Activated CD4-positive, alpha-beta T cell treated with anti-CD3 and anti-CD28 coated beads, Interleukin-2, amount 50 U/mL, for 16 hours (primary cell): ENCODE measurements at regions not wholly inside any gene's neighbourhood (a gene's known extent, or its start where the extent isn't known, plus 50 kb on each side); places are given as distances from the start of the nearest gene placed in this dataset.
A peak's percentile ranks its signal among the peaks of the same experiment; 100 is the strongest.
"Not testable (repeated sequence)": the region's sequence is repeated elsewhere in the genome, so short reads cannot be mapped to it uniquely, and the experiment has no call there.

Experiments
- DNase-seq: peaks from one replicate; pipeline ENCODE4 v3.0.0-alpha.2; 2020

DNA sequence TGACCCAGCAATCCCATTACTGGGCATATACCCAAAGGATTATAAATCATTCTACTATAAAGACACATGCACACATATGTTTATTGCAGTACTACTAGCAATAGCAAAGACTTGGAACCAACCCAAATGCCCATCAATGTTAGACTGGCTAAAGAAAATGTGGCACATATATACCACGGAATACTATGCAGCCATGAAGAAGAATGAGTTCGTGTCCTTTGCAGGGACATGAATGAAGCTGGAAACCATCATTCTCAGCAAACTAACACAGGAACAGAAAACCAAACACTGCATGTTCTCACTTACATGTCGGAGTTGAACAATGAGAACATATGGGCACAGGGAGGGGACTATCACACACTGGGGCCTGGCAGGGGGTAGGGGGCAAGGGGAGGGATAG, 183.0 kb downstream of the HACE1 start:
- DNase-seq = not testable (repeated sequence)

DNA sequence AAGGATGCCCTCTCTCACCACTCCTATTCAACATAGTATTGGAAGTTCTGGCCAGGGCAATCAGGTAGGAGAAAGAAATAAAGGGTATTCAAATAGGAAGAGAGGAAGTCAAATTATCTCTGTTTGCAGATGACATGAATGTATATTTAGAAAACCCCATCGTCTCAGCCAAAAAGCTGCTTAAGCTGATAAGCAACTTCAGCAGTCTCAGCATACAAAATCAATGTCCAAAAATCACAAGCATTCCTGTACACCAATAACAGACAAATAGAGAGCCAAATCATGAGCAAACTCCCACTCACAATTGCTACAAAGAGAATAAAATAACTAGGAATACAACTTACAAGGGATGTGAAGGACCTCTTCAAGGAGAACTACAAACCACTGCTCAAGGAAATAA, 184.6 kb downstream of the HACE1 start:
- not testable (repeated sequence) for DNase-seq

DNA sequence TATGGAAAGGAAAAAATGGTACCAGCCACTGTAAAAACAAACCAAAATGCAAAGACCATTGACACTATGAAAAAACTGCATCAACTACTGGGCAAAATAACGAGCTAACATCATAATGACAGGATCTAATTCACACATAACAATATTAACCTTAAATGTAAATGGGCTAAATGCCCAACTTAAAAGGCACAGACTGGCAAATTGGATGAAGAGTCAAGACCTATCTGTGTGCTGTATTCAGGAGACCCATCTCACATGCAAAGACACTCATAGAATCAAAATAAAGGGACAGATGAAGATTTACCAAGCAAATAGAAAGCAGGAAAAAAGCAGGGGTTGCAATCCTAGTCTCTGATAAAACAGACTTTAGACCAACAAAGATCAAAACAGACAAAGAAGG, 186.6 kb downstream of the HACE1 start:
- DNase-seq = not testable (repeated sequence)

DNA sequence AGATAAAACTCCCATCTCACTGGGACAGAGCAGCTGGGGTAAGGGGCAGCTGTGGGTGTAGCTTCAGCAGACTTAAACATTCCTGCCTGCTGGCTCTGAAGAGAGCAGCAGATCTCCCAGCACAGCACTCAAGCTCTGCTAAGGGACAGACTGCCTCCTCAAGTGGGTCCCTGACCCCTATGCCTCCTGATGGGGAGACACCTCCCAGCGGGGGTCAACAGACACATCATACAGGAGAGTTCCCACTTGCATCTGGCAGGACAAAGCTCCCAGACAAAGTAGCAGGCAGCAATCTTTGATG, 188.2 kb downstream of the HACE1 start:
- not testable (repeated sequence) for DNase-seq

DNA sequence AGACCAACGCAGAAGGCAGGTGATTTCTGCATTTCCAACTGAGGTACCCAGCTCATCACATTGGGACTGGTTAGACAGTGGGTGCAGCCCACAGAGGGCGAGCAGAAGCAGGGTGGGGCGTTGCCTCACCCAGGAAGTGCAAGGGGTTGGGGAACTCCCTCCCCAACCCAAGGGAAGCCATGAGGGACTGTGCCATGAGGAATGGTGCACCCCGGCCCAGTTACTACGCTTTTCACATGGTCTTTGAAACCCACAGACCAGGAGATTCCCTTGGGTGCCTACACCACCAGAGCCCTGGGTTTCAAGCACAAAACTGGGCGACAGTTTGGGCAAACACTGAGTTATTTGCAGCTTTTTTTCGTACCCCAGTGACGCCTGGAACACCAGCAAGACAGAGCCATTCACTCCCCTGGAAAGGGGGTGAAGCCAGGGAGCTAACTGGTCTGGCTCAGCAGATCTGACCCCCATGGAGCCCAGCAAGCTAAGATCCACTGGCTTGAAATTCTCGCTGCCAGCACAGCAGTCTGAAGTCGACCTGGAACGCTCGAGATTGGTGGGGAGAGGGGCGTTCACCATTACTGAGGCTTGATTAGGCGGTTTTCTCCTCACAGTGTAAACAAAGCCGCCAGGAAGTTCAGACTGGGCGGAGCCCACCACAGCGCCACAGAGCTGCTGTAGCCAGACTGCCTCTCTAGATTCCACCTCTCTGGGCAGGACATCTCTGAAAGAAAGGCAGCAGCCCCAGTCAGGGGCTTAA, 188.7 kb downstream of the HACE1 start:
- not testable (repeated sequence) for DNase-seq

DNA sequence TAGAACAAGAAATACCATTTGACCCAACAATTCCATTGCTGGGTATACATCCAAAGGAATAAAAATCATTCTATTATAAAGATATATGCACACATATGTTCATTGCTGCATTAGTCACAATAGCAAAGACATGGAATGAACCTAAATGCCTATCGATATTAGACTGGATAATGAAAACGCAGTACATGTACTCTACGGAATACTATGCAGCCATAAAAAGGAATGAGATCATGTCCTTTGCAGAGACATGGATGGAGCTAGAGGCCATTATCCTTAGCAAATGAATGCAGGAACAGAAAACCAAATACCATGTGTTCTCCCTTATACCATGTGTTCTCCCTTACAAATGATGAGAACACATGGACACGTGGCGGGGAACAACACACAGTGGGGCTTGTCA, 190.2 kb downstream of the HACE1 start:
- DNase-seq = no peak

DNA sequence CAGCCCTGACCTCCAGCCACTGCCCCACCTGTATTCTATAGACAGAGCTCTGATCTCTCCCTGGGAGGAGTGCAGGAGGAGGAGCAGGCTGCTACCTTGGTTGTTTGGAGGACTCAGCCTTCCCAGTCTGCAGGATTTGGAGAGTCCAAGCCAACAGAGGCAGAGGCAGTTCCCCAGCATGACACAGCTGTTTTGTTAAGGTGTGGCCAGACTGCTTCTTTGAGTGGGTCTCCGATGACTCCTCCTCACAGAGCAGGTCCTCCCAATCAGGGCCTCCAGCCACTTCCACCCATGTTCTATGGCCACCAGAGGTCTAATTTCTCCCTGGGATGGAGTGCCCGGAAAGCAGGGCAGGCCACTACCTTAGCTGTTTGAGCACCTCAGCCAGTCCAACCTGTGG, 203.5 kb downstream of the HACE1 start:
- no peak for DNase-seq

DNA sequence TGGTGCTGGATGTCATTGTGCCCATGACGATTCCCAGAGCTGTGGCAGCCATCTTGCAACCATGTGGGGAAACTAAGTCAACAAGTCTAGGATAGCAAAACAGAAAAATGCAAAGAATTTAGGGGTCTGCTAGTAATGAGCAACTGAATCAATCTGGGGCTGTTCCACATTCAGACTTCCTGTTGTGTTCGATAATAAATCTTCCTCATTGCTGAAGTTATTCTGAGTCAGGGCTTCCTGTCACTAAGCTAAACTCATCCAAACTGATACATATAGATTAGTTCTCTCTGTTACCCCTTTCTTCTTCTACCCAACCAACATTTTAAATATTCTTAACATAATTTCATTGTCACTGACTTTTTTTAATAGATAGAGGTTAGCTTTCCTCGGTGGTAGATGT, 205.9 kb downstream of the HACE1 start:
- DNase-seq = peak; percentile 8

DNA sequence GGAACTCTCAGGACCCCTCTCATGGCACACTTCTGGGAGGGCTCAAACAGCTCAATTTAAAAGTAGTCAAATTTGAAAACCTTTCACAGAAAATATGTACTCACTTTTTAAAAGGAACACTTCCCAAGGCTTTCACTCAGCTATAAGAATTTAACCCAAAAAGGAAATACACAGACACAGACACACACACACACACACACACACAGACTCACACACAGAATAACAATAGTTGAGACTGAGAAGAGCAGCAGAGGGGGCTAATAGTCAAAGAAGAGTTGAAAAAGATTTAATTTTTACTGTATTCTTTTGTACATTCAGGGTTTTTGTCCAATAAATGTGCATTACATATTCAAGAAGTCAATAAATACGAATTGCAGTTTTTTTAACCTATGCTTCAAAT, 211.4 kb downstream of the HACE1 start:
- DNase-seq = no peak

DNA sequence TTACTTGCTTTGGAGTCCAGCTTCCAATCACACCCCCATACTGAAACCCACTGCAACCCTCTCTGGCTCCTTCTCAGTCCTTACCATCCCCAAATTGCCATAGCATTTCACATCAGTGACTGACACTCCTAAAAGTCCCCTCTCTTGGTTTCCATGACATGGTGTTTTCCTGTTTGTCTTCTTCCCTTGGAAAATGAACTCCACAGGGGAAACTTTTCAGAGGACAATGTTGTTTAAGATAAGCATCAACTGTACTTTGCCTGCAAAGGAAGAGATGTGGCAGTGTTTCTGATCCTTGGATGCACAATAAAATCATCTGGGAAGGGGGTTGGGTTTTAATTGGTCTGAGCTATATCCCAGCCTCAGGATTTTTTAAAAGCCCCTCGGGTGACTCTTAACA, 214.9 kb downstream of the HACE1 start:
- no peak for DNase-seq

DNA sequence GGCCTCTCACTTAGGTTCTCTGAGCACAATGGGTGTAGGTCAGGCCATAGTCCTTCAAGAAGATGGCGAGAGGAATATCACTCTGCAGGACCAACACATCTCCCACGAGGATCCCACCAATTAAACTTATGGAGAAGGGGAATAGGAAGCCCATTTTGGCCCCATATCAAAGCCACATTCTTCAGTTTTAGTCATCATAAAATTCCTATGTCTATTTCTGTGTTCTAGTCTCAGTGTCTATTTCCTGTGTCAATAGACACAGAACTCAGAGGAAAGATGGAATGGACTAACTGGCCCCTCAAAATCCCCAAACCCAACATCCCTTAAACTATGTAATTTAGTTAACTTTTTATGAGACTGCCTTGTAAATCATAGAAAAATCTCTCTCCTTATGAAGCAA, 216.8 kb downstream of the HACE1 start:
- no peak for DNase-seq

DNA sequence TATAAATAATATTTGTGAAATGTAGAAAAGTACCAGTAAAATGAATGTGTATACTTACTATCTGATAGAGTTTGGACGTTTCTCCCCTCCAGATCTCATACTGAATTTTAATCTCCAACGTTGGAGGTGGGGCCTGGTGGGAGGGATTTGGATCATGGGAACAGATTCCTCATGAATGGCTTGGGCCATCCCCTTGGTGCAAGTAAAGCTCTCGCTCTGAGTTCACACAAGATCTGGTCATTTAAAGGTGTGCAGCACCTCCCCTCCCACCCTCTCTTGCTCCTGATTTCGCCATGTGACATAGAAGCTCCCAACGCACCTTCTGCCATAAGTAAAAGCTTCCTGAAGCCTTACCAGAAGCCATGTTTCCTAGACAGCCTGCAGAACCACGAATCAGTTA, 219.0 kb downstream of the HACE1 start:
- DNase-seq = no peak

DNA sequence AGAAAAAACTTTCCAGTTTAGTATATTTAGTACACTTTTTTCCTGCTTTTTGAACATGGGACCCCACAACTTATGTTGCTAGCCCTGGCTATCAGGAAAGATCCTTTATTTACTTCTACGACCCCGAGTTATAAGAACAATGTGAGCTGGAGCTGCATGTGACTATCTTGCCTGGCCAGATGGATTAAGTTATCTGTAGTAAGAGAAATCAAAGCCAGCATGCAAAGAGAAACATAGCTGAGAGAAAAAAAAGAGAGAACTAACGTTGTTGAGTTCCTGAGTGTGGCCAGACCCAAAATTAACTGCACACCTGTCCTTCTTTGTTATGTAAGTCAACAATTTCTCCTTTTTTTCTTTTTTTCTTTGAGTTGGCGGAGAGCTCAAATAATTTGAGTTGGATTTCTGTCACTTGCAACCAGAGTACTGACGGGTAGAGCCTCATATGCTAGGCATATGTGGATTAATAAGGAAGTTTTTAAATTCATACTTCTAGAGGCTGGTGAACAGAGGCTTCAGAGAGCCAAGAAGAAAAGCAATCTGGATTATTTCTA, 219.5 kb downstream of the HACE1 start:
- no peak for DNase-seq

DNA sequence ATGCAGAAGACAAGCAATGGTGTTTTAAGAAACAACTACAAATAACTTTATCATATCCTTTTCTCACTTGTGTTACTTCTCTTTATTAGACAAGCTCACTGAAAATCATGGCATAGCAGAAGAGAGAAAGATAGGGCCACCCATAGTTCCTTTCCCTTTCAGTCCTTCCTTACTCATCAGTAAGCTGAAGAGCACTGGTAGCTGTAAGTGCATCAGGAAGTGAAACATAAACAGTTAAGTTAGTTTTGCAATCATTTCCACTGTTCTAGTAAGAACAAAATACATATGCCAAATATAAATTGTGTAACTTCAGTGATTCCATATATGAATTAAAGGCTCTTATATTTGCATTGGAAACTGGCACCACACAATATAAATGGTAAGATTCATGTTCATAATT, 220.1 kb downstream of the HACE1 start:
- peak; percentile 7 for DNase-seq

DNA sequence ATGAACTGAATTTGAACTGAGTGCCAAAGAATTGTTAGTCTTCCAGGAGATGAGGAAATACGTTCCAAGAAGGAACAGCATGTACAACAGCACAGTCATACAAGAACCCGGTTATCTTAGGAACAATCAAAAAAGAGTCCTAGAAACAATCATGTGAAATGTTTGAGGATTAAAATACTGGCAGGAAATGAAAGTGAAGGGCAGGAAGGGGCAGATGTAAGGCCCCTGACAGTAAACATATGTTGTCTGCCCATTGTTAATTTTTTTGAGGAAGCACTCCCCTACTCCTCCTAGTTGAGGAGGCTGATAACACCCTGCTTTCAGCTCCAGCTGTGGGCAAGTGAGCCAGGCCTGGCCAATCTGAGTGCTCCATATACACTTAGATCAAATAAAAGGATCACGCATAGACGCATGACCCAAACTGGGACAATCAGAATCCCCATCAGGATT, 220.9 kb downstream of the HACE1 start:
- no peak for DNase-seq

DNA sequence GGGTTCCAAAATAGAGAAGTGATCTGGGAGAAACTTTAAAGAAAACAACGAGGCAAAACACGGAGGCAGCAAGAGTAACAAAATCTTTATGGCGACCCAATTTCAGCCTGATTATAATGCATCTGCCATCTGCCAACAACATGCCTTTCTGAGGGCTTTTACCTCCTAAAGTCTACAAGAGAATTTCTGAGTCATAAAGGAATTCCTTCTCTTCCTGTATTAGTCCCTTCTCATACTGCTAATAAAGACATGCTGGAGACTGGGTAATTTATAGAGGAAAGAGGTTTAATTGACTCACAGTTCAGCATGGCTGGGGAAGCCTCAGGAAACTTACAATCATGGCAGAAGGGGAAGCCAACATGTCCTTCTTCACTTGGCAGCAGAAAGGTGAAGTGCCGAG, 226.6 kb downstream of the HACE1 start:
- DNase-seq = no peak

DNA sequence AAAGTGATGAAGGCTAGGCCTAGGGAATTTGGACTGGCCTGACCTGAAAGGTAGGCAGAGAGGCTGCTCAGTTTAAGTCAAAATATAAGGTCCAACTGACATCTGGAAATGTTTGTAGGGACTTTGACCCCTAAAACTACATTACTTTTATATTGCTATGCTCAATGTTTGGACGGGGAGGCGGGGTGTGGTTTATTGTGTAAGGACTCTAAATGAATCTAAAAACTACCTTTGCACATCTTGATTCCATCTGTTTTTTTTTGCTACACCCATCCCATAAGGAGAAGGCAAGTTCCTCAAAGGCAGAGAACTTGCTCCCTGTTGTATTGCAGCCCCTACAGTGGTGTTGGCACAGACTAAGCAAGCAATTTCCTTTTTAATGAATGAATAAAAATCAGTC, 227.1 kb downstream of the HACE1 start:
- DNase-seq = no peak

DNA sequence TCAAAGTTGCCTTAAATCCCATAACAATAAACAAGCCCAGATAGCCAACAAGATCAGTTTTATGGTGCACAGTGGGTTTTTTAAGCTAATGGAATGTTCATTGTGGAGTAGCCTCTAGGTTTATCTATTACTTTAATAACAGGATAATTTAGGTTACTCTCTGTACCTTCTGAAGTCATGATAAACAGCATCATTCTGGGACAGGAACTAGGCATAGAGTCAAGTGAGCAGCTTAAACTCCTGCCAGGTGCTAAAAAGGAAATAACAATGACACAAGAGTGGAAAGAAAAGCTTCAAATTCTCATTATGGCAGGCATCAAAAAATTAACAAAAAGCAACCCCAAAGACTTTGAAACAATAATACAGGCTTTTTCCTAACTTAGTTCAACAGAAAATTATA, 228.8 kb downstream of the HACE1 start:
- no peak for DNase-seq

DNA sequence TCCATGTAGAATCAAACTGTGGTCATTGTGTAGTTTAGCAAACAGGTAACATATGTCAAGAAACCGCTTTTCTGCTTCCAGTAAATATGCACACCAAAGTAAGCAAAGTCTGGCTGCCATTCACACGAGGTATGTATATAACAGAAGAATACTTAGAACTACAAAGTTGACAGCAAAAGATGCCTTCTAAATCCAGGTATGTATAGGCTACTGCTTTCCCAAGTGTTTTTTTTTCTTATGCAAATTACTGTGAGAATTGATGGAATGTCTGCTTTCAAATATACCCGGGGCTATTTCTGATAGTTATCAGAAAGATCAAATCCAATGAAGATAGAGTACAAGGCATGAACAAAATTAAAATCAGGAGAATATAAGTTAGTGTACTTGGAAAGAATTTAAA, 229.2 kb downstream of the HACE1 start:
- no peak for DNase-seq

DNA sequence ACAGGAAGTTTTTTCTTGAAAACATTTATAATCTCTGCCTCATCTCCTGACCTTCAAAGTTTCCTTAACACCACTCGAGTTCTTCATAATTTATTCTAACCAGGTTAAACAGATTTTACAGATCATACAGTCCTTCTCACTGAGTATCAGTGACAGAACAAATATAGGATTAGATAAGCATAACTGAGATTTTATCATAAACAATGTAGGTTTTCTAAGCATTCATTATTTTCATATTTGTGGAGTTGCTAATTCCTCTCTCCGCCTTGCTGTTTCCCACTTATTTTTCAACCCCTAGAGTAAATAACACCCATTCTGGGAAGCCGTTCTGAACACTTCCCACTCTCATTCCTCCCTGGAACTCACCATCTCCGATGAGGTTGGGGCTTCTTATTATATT, 229.9 kb downstream of the HACE1 start:
- DNase-seq = no peak

DNA sequence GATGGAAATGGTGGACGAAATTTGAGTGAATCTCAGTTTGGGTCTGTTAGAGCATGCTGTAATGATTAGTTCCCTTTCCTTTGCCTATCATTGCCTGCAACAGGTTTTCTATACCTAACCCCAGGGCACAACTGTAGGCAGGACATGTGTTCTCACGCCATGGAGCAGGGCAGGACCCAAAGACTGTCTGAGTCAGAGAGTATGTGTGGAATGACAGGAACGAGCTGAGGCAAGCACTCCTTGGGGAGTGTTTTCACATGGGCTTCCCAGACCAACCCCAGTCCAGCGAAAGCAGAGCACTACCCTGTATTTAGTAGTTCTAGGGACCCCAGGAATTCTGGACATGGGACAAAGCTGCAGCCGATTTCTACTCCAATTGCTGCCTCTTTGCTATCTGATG, 234.2 kb downstream of the HACE1 start:
- DNase-seq = no peak

DNA sequence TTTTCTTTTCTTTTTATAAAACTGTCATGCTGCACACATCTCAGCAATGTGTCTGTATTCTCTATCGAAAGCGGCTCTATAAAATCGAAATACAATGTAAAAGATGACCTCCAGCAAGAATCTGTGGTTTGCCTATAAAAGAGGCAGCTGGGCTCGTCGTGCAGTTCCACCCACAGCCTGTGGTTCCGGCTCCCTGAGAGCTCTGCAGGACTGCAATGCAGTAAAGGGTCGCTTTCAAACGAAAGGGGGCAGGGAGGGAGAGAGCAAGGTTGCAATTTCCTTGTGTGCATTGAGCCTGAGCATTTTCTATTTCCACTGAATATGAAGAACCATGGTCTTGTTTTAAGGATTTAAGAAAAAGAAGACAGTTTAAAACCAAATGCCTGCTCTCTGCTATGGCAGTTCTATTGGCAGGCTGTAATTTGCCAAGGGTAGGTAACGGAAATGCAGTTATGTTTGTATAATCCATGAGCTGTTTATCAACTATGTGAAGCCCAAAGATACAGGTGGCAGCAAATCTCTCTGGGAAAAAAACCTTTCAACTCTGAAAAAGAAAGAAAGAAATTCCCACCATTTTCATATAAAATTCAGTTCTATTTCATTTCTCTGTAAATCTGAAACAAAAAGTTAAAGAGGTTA, 236.5 kb downstream of the HACE1 start:
- no peak for DNase-seq

DNA sequence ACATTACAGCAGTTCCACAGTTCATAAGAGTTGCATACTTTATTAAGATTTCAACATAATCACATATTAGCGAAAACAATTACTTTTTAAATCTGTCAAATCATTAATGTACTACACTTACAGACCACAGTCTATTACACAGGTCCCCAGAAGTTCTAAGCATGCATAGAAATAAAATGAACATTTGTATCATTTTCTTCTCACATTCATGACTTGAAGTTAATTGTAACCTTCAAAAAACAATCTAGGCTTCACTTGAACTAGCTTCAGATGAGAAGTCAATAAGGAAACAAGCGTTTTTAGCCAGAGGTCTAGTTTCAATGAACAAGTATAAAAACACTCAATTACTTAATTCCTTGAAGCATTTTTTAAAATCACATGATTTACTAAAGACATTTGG, 238.3 kb downstream of the HACE1 start:
- DNase-seq = no peak

DNA sequence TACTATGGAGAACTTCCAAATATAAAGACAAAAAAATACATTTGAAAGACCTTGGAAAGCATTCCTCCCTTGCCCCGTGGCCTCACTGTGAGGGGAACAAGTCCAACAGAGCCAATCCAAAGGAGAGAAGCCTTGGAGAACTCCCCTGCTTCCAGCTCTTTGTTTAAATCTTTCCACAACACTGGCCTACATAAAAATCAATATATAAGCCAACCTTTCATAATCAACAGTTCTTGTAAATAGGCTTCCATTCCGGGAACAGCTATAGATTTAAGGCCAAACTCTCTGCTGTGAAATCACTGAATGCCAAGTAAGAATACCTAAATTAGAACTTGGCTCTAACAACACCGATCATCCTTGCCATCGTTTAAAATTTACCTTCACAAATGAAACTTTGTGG, 242.1 kb downstream of the HACE1 start:
- no peak for DNase-seq

DNA sequence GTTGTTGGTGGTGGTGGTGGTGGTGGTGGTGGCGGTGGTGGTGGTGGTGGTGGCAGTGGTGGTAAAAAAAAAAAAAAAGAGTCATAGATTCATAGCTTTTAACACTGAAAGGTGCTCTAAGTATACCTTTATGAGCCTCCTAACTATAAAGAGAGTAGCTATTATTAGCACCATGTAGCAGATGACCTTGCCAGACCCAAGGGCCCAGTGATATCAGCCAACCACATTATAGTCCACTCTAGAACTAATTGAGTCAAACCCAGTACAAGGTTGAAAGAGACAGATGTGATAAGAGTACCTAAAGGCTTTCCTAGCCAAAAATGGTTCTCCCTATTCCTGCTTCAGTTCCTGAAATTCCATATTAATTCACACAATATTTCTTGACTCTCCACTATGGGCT, 245.3 kb downstream of the HACE1 start:
- no peak for DNase-seq
